ENCODE measurements at regions not wholly inside any gene's neighbourhood (a gene's known extent, or its start where the extent isn't known, plus 50 kb on each side); places are given as distances from the start of the nearest gene placed in this dataset.

GRCh38 chr10:118495499-118495898, 99.9 kb downstream of the PRLHR start:
- TF ChIP-seq CTCF (IDR thresholded peaks at IDR 0.05; ENCODE audit: insufficient read depth, low read length, poor library complexity, severe bottlenecking) (no peak), EZH2phosphoT487 (conservative IDR thresholded peaks at IDR 0.05; ENCODE audit: low read length) (no peak)
